Heart left ventricle (tissue), 13 donors: ENCODE measurements at regions not wholly inside any gene's neighbourhood (a gene's known extent, or its start where the extent isn't known, plus 50 kb on each side); places are given as distances from the start of the nearest gene placed in this dataset.

ENCODE experiments used
- POLR2A ChIP-seq, 2 donors: fragments of 450-650 bp; IDR thresholded peaks; one replicate each; pipeline ENCODE4 v1.6.1; 2017; ENCODE audit warnings: antibody characterized with exemption in 2 of 2, mild to moderate bottlenecking in 2 of 2, moderate library complexity in 2 of 2
- TF ChIP-seq, protein P1 (sequence below), 12 donors: fragments of 200-600 bp; sonication (generic) in 4 of 12; IDR thresholded peaks; one replicate each; pipeline versions ENCODE4 v1.5.0 to v1.8.0; 2018 to 2022; ENCODE audit warnings: antibody characterized with exemption in 12 of 12, mild to moderate bottlenecking in 5 of 12
- donor health status: ischemic (EF 13 %, LVEDD 7.1; RV severe dilation, severe dysfunction).
- donor health status: DM: no; HTN: yes; CAD: no.
- donor health status: DM: no; HTN: no; CAD: no.
- donor health status: ischemic (EF 25% LVEDD 6.9; RV normal size, moderate dysfunction).
- donor health status: ischemic (EF 25% LVEDD 5.7; RV mildly dilated, moderate dysfunction).
- donor health status: ischemic (EF 35%, LVEDD 5.7; RV mildly dilated, moderate dysfunction).
- donor health status: nonischemic (EF 11% LVEDD 7.7; RV severe dilation, severe dysfunction).
- donor health status: DM: yes; HTN: yes; CAD: no.
- donor health status: PGD.
- donor health status: ischemic (EF 29% LVEDD 5.4; RV normal size, mild dysfunction).
- donor health status: nonischemic (EF 23%, LVEDD 6.1; RV moderate dilation, normal function).

- TF ChIP-seq, protein P1, sequence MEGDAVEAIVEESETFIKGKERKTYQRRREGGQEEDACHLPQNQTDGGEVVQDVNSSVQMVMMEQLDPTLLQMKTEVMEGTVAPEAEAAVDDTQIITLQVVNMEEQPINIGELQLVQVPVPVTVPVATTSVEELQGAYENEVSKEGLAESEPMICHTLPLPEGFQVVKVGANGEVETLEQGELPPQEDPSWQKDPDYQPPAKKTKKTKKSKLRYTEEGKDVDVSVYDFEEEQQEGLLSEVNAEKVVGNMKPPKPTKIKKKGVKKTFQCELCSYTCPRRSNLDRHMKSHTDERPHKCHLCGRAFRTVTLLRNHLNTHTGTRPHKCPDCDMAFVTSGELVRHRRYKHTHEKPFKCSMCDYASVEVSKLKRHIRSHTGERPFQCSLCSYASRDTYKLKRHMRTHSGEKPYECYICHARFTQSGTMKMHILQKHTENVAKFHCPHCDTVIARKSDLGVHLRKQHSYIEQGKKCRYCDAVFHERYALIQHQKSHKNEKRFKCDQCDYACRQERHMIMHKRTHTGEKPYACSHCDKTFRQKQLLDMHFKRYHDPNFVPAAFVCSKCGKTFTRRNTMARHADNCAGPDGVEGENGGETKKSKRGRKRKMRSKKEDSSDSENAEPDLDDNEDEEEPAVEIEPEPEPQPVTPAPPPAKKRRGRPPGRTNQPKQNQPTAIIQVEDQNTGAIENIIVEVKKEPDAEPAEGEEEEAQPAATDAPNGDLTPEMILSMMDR (IDR thresholded peaks at IDR 0.05): no peak
- no peak for TF ChIP-seq POLR2A (IDR thresholded peaks at IDR 0.05)
These were observed 253.9 kb downstream of the DUSP10 start for GRCh38 chr1:221487781-221488524.
